ENCODE measurements at regions not wholly inside any gene's neighbourhood (a gene's known extent, or its start where the extent isn't known, plus 50 kb on each side); places are given as distances from the start of the nearest gene placed in this dataset.
"Not testable (repeated sequence)": the region's sequence is repeated elsewhere in the genome, so short reads cannot be mapped to it uniquely, and the experiment has no call there.

DNA sequence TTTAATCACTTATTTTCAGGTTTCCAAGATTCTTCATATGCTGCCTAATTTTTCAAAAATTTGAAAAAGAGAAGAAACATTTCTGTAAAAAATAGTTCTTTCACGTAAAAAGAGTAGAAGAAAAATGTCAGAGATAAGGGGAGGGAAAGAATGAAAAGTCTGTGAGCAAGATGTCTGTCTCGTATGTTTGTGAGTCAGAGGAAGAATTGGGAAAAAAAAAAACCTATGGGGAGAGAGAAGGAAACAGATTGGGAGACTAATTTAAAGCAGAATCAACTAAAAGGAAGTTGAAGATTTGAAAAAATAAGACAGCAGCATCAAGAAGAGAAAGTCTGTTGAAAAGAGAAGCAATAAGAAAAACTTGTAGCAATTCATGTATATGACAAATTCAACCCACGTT lies 456.3 kb downstream of the HINT1 start:
- DNase-seq = no peak

DNA sequence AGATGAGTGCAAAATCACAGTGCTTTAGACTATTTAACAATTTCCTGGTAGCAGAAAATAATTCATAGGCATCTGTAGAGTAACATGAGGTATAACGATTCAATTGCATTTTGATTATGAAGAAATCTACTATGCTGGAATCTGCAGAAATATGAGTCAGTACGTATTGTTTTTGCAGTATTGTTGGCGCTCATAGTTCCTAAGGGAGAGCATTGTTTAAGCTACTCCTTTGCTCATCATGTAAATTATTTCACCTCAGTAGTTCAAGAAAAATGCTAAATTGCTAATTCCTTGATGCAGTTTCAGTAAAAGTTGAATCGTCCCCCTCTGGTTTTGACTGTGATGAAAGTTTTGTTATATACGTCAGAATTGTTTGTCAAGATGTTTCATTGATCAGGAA lies 458.4 kb downstream of the HINT1 start:
- no peak for DNase-seq

DNA sequence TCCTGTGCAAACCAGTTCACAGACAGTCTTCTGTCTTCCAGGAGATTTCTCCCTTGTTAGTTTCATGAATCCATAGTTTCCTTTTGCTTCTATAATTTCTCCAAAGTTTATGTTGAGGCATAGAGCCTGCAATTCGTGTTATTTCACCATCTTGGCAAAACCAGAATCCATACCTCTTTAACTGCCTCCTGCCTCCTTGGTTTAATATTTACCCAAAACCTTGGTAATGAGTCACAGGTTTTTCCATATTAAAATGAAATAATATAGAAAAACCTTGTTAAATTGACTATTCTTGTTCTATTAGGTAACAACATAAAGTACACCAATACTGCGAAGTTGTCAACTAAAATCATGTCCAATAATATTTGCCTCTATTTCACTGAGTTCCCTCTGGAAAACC lies 459.7 kb downstream of the HINT1 start:
- no peak for DNase-seq

DNA sequence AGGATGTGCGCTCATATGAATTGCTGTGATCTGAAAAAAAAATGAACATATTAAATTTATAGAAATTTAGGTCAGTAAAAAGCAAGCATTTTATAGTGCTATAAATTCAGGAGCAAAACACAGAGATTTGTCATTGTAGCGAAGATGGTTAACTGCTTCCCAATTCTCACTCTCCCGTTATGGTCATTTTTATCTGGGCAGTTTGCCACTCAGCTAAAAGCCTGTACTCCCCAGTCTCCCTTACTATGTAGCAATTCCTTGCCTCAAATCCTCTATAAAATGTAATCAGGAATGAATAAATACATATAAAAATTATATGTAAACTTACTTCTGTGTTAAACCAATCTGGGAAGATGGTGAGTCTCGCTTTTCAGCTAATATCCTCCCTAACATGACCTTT lies 471.5 kb downstream of the HINT1 start:
- DNase-seq = no peak

DNA sequence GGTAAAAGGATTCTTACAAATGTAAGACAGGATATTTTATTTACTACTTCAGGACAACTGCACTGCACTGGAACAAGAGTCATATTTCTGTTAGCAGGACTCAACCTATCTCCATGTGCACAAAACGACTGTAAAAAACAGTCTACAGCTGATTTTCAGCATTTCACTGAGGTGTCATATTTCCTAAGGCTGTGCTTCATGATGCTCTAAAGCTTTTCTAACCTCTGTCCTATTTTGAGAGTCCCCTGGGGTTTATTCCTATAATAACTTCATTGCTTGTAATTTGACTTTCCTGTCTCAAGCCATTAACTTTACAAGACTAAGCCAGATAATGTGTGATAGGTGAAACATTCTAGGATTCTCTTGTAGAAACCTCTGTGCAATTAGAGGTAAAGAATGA lies 472.3 kb downstream of the HINT1 start:
- DNase-seq = no peak

DNA sequence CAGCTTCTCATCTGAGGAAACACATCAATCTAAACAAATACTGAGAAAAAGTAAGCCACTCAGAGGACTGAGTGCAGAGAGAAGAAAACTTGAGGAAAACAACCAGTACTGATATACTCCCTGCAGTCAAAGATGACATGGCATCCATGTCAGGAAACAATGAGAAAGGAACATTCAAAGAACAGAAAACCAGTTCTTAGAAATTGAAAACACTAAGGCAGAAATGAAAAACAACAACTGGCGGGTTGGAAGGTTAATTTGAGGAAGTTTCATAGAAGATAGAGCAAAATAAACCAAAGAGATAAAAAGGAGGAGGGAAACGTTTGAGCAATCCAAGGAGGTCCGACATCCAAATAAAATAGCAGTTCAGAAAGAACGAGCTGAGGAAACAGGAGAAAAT lies 475.2 kb downstream of the HINT1 start:
- no peak for DNase-seq

DNA sequence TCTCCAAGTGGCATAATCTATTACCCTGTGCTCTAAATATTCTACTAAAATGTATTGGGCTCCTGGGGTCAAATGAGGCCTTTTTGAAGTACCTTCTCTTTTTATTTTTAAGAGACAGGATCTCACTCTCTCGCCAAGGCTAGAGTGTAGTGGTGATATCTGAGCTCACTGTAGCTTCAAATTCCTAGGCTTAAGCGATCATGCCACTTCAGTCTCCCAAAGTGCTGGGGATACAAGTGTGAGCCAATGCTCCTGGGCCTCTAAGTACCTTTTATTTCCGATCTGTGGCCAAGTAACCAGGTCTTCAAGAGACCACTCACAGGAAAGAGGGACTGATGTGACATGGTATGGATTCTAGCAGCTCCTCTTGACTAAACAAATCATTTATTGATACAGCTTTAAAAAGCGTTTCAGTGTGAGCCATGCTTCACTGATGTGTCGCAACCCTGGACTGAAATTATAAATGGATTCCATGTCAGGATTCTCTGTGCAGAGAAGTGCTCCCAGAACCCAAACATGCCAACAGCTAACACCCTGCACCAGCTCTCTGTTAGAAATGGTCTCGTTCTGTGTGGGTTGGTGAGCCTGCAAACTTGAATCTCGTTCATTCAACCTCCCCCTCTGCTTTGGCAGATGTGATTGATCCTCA lies 477.8 kb downstream of the HINT1 start:
- DNase-seq = no peak

DNA sequence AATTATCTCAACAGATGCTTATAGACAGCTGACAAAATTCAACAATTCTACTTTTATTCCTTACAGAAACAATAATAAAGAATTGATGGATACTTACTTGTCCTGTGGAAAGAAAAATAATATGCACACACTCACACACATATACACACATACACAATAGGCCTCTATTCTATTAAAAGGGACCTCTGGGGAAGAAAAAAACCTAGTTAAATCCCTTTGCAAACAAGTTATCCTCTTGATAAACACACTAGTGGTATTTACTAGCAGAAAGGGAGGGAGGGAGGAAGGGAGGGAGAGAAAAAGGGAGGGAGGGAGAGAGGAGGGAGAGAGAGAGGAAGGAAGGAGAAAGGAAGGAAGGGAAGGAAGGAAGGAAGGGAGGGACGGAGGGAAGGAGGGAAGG lies 486.4 kb downstream of the HINT1 start:
- DNase-seq = peak; percentile 78

DNA sequence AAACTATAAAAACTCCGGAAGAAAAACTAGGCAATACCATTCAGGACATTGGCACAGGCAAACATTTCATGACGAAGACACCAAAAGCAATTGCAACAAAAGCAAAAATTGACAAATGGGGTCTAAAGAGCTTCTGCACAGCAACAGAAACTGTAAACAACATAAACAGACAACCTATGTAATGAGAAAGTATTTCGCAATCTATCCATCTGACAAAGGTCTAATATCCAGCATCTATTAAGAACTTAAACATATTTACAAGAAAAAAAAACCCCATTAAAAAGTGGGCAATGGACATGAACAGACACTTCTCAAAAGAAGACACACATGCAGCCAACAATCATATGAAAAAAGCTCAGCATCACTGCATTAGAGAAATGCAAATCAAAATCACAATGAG lies 498.6 kb downstream of the HINT1 start:
- DNase-seq = no peak

DNA sequence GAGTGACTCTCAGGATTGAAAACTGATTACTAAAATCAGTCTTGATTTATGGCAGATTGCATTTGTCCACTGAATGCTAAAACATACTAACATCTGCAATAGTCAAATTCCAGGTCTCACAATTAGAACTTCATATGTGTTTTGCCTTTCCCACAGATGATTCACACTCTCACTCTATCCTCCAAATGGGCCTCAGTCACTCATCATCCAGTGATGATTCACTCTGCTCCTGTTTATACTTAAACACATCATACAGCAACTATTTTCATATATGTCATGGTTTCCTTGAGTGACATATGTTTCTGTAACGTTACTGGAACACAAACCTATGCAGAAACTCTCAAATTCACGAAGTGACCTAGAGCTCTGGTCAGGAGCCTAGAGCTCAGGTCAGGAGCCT lies 512.9 kb downstream of the HINT1 start:
- peak; percentile 68 for DNase-seq

DNA sequence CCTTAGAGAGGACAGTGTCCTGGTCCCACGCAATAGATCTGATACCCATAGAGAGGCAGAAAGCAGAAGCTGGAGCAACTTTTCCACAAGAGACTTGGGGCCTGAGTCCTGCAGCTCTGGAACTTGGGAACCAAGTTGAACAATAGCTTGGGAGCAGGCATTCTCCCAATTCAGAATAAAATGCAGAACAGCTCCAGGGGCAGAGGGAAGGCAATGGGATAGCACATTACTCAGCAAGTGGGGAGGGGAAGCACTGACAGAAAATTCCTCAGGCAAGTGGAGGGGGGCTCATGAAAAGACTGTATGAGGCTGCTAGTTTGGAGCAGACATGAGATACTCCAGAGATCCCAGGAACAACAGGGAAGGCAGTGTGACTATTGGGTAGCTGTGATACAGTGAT lies 513.6 kb downstream of the HINT1 start:
- no peak for DNase-seq

DNA sequence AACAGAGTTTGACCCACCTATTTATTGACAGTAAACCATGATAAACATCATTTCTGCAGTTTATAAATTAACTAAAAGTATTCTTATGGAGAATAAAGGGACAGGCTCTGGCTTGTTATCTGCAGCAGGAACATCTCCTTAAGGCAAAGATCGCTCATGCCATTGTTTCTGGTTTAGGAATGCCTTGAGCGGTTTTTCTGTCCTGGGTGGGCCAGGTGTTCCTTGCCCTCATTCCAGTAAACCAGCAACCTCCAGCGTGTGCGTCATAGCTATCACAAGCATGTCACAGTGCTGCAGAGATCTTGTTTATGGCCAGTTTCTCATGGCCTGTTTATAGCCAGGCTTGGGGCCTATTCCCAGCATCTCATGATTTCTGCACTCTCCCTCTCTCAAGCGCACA lies 521.7 kb downstream of the HINT1 start:
- no peak for DNase-seq

DNA sequence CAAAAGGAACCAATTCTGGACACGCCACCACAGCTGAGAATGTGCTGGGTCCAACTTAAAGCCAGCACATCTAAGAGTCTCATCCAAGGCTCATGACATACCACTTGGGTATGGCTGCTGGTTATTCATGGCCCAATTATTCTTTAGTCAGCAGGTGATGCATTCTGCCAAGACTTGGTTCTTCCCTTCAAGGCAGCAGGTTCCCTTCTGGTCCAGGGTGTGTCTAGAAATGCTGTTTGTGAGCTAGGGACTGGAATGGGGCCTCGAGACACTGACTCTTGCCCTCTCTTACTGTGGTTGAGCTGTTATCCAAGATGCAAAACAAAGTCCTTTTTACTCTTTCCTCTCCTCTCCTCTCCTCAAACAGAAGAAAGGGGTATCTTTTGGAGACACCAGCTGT lies 522.6 kb downstream of the HINT1 start:
- DNase-seq = no peak

DNA sequence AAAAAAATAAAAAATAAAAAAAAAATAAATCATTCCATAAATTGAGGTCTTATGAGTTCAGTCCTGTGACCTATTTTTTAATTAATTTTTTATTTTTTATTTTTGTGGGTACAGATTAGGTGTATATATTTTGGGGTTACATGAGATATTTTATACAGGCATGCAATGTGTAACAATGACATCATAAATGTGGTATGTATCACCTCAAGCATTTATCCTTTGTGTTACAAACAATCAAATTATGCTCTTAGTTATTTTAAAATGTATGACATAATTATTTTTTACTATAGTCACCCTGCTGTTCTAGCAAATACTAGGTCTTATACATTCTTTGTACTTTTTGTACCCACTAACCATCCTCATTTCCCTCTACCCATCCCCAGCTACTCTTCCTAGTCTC lies 537.9 kb downstream of the HINT1 start:
- no peak for DNase-seq

DNA sequence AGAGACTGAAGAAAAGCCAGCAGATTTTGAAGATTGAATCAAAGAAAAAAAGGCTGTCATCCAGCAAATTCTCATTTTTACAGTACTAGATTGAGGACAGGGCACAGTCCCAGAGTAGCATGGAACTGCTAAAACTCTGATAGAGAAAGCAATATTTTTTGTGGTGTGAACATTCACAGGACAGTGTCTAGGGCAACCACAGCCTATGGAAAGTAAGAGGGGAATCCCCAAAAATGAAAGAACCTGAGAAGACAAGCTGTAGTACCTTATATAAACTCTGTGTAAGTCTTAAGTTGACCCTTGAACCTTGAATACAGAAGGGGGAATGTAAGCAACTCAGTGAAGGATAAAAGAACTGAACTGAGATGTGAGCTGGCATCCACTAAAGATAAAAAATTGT lies 540.3 kb downstream of the HINT1 start:
- no peak for DNase-seq

DNA sequence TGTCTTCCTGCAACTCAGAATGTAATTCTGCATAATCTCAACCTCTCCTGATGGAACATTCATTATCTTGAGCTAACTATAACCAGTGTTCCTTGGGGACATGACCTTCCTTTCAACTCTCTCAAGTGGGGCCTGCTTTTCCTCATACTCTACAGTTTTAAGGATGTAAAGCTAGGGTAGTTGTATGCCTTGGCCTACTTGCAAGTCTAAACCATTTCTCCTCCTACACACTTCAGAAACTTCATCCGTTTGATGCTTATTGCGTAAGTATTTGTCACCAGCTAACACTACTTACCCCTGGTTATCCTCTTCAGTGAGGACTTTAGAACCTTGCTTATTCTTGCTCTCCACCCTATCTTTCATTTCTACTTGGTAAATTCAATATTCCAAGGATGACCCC lies 548.9 kb downstream of the HINT1 start:
- DNase-seq = no peak

DNA sequence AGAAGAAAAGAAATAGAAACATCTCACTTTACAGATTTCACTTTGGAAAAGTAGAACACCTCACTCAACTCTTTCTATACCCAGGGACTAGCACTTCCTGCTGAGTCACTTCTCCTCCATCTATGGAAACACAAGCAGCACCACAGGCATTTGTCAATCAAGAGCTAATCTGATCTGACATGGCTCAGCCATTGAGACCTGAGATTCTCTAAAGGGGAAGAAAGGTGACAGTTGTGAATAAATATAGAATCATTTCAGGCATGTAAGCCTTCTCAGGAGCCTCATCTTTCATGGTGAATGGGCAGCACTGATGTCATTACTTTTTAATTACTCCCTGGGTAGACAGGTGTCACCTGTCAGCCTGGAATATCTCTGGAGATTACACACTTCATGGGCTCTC lies 559.8 kb downstream of the HINT1 start:
- peak; percentile 90 for DNase-seq

DNA sequence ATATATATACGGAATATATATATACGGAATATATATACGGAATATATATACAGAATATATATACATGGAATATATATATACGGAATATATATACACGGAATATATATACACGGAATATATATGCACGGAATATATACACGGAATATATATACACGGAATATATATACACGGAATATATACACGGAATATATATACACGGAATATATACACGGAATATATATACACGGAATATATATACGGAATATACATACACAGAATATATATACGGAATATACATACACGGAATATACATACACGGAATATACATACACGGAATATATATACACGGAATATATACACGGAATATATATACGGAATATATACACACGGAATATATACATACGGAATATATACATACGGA lies 568.4 kb downstream of the HINT1 start:
- DNase-seq = not testable (repeated sequence)

DNA sequence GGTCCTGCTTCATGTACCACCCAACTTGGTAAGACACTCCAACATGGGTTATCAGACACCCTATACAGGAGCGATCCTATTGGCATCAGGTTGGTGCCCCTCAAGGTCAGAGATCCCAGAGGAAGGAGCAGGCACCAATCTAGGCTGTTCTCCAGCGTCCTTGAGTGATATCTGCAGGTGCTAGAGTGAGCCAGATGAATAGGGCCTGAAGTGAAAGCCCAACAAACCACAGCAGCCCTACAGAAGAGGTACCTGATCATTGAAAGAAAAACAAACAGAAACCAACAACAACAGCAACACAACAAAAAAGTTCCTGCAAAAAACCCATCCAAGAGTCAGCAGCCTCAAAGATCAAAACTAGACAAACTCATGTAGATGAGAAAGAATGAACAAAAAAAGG lies 584.8 kb downstream of the HINT1 start:
- DNase-seq = no peak

DNA sequence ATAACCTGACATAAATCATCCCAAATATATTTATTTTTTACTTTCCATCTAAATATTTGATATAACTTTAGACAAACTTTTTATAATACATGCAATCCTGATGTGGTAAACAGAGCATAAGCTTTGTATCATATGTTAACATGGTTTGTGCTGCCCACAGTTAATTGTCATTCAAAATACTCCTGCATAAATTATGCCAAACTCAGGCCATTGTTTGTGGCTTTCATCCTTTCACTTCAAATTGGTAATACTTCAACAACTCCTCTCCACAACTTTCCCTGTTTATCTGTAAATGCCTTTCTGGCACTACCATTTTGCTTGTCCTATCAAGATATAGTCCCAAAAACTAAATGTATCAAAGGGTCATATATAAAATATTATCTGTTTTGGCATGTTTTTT lies 586.7 kb downstream of the HINT1 start:
- no peak for DNase-seq

DNA sequence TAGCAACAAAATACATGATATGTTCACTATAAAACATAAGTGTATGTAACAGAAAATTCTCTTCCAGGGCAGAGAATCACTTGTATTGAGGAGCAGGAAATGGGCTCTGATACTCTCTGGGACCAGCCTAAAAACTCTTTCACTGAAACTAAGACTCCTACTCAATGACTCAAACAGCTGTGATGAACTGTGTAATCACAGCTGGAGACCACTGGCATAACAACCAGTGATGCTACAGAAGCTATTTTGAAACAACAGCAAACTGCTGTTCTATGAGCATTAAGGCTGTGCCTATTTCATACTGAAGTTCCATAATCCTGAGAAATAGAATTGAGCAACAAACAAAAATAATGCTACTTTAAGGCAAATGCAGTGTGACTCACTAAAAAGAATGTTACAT lies 594.0 kb downstream of the HINT1 start:
- peak; percentile 4 for DNase-seq

DNA sequence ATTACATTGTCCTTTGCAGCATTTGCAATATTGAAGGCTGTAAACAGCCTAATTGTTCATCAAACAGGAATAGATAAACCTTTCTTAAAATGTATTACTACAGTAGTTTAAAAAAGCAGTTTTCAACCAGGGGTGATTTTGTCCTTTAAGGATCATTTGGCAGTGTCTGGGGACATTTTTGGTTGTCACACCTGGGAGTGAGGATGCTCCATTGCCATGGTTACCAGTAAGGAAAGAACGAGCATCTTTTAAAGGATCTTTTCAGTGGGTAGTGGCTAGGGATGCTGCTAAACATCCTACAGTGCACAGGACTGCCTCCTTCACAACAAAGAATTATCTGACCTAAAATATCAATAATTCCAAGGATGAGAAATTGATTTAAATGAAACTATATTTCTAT lies 596.3 kb downstream of the HINT1 start:
- DNase-seq = no peak

DNA sequence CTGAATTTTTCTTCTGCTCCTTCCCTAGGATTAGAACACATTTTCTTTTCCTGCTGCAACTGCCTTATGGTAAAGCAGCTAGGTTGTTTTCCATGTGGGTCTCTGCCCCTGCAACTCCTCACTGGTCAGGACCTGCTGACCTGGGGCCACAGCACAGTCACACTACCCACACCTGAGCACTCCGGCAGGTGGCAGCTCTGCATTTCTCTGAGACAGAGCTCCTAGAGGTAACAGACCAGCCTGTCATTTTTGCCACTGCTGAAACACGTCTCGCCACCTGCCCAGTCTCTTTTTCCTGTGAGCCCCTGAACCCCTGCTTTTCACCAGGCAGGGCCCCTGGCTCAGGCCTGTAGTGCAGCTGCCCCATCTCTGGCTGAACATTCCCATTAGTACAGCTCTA lies 609.6 kb downstream of the HINT1 start:
- peak; percentile 50 for DNase-seq

DNA sequence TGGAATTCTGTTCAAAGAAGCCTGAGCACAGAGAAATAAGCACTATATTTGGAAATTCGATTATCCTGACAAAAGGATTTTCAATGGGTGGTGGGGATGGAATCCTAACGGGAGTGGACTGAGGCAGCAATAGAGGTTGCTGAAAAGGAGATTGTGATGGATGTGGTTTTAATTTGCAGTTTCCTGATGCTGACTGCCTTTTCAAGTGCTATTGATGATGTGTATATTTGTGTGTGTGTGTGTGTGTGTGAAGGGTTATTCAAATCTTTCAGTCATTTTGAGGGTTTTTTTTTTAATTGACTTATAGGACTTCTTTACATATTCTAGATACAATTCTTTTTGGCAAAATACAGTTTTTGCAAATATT lies 614.5 kb downstream of the HINT1 start:
- DNase-seq = peak; percentile 12

DNA sequence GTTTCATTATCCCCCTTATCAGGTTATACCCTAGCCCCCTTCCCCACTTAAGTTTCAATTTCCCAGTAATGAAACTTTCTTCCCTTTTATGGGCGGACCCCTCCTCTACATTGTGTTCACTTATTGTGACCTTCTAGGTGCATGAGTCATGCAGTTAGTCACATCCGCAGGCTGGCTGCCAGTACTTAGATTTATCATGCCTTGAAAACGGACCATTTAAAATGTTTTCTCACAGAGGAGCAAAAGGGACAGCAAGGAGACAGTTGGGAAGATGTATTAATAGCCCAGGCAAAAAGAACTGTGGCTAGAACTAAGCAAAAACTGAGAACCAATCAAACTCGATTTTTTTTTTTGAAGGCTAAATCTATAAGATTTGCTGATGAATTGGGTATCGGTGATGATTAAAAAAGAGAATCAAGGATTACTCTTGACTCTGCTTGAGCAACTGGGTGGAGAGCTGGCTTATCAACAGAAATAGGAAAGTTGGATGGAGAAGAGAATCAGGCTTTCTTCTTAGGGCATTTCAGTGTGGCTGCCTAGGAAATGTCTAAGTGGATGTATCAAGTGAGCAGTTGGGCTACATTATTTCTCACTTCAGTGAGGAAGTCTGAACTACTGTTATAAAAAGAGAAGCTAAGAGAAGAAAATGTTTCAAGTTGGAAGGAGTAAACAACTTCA lies 615.0 kb downstream of the HINT1 start:
- DNase-seq = peak; percentile 71

Measured in DMS53 (cell line).